HepG2 (cell line): ENCODE measurements at regions not wholly inside any gene's neighbourhood (a gene's known extent, or its start where the extent isn't known, plus 50 kb on each side); places are given as distances from the start of the nearest gene placed in this dataset.

Experiments
- ATAC-seq: fragments of 200-7000 bp; cut with Tn5 transposase; 3 replicates; pipeline ENCODE4 v1.9.1; 2020; ENCODE audit warnings: mild to moderate bottlenecking, moderate library complexity
- BruUV-seq: library from RNA; stranded (reverse); fragments of 400-500 nt; replicated peaks from 2 replicates; lab custom pipeline; 2021; lab: Mats Ljungman, UMichigan
- CTCF ChIA-PET: fragments of 300-600 bp; formaldehyde crosslinking; extraction: SDS; loops from one replicate; lab custom pipeline; 2021; ENCODE audit warnings: low total read pairs, inconsistent platforms, low intra/inter-chr PET ratio; lab: Yijun Ruan, JAX
- POLR2A ChIA-PET: fragments of 350-600 bp; sonication (Branson Sonifier 250); formaldehyde crosslinking; loops from one replicate; lab custom pipeline; 2020; ENCODE audit warnings: antibody characterized with exemption, inconsistent platforms; lab: Yijun Ruan, JAX
- DNase-seq: peaks from one replicate; pipeline ENCODE4 v3.0.0-alpha.2; 2015; ENCODE audit warnings: low spot score
- FAIRE-seq: peaks from 3 replicates; lab custom pipeline; 2011; peaks lifted over from hg19 to GRCh38; lab: Jason Lieb, UNC
- H2AFZ ChIP-seq: one replicate; pipeline ENCODE4 v1.6.1; 2011; ENCODE audit warnings: low read length, inconsistent platforms
- H3K27ac ChIP-seq: fragments of 300-600 bp; 3 replicates; pipeline ENCODE4 v1.8.0; 2011; ENCODE audit warnings: mixed run types, mild to moderate bottlenecking, mixed read lengths, low read length, inconsistent platforms; ENCODE audit not compliant: insufficient read depth; ENCODE audit errors: extremely low read length
- H3K27me3 ChIP-seq, 2 experiments: fragments of 200-600 bp in 1 of 2; 2 replicates in 1 of 2; 3 replicates in 1 of 2; pipeline versions ENCODE4 v1.6.0 to v1.8.0; 2011; ENCODE audit warnings: low read length in 2 of 2, mild to moderate bottlenecking in 2 of 2, moderate library complexity in 2 of 2, inconsistent platforms in 1 of 2; ENCODE audit not compliant: insufficient read depth in 2 of 2, control insufficient read depth in 1 of 2
- H3K36me3 ChIP-seq, 2 experiments: fragments of 200-600 bp in 1 of 2; replicated peaks in 1 of 2; 2 replicates in 1 of 2; 3 replicates in 1 of 2; pipeline versions ENCODE4 v1.5.1 to v1.8.0; 2011; ENCODE audit warnings: low read length in 2 of 2, inconsistent platforms in 1 of 2; ENCODE audit not compliant: insufficient read depth in 2 of 2, control insufficient read depth in 1 of 2
- H3K4me1 ChIP-seq: 2 replicates; pipeline ENCODE4 v1.5.1; 2012; ENCODE audit warnings: low read length, inconsistent platforms; ENCODE audit not compliant: insufficient read depth
- H3K4me2 ChIP-seq: 2 replicates; pipeline ENCODE4 v1.6.0; 2011; ENCODE audit warnings: low read depth, low read length, inconsistent platforms
- H3K4me3 ChIP-seq, 3 experiments: fragments of 200-600 bp in 1 of 3; sonication (generic), shearing (Covaris generic) in 1 of 3; replicated peaks in 1 of 3; 2 replicates each; pipeline ENCODE4 v1.5.1; 2011 to 2016; ENCODE audit warnings: low read length in 3 of 3, inconsistent platforms in 2 of 3, low read depth in 2 of 3, mild to moderate bottlenecking in 2 of 3, control low read depth in 1 of 3, mixed read lengths in 1 of 3; ENCODE audit not compliant: insufficient read depth in 1 of 3
- H3K79me2 ChIP-seq: one replicate; pipeline ENCODE4 v1.6.1; 2011; ENCODE audit warnings: low read length, inconsistent platforms; ENCODE audit not compliant: insufficient read depth
- H3K9ac ChIP-seq: 2 replicates; pipeline ENCODE4 v1.6.0; 2011; ENCODE audit warnings: mild to moderate bottlenecking, low read depth, low read length, inconsistent platforms; ENCODE audit not compliant: insufficient read depth
- H3K9me3 ChIP-seq: 2 replicates; pipeline ENCODE4 v1.5.1; 2012; ENCODE audit warnings: mild to moderate bottlenecking, low read length
- H4K20me1 ChIP-seq: 2 replicates; pipeline ENCODE4 v1.6.0; 2011; ENCODE audit warnings: inconsistent platforms, mild to moderate bottlenecking, low read length, moderate library complexity; ENCODE audit not compliant: insufficient read depth
- BCL6 ChIP-seq: IDR thresholded peaks from 2 replicates; pipeline ENCODE4 v1.6.1; 2016; ENCODE audit warnings: missing genetic modification reagents, missing compliant biosample characterization
- DDIT3 ChIP-seq: sonication (generic); formaldehyde crosslinking; IDR thresholded peaks from 2 replicates; pipeline ENCODE4 v1.4.0; 2020; ENCODE audit warnings: mild to moderate bottlenecking, missing genetic modification reagents
- HMGA1 ChIP-seq: sonication (generic); formaldehyde crosslinking; conservative IDR thresholded peaks from 2 replicates; pipeline ENCODE4 v1.4.0; 2020; ENCODE audit warnings: missing genetic modification reagents
- SALL2 ChIP-seq: sonication (generic); formaldehyde crosslinking; IDR thresholded peaks from 2 replicates; pipeline ENCODE4 v1.8.1; 2023; ENCODE audit warnings: mild to moderate bottlenecking, missing genetic modification reagents, inconsistent platforms
- ZNF101 ChIP-seq: sonication (generic); formaldehyde crosslinking; IDR thresholded peaks from 2 replicates; pipeline ENCODE4 v1.4.0; 2020; ENCODE audit warnings: mild to moderate bottlenecking, low read depth, missing genetic modification reagents, borderline replicate concordance
- ZNF230 ChIP-seq: sonication (generic); formaldehyde crosslinking; IDR thresholded peaks from 2 replicates; pipeline ENCODE4 v1.4.0; 2020; ENCODE audit warnings: mild to moderate bottlenecking, missing genetic modification reagents
- ZNF567 ChIP-seq: sonication (generic); formaldehyde crosslinking; IDR thresholded peaks from 2 replicates; pipeline ENCODE4 v1.8.1; 2023; ENCODE audit warnings: mild to moderate bottlenecking, missing genetic modification reagents, borderline replicate concordance
- ZNF577 ChIP-seq: sonication (generic); formaldehyde crosslinking; IDR thresholded peaks from 2 replicates; pipeline ENCODE4 v1.4.0; 2020; ENCODE audit warnings: mild to moderate bottlenecking, low read depth, missing genetic modification reagents, borderline replicate concordance
- ZNF724P ChIP-seq: sonication (generic); formaldehyde crosslinking; IDR thresholded peaks from 2 replicates; pipeline ENCODE4 v1.8.0; 2022; ENCODE audit warnings: missing genetic modification reagents, borderline replicate concordance
- WGBS: methylation state at CpG from one replicate; pipeline ENCODE4 v1.1.6; 2017; ENCODE audit warnings: low lambda C conversion rate; 5-methylcytosine and 5-hydroxymethylcytosine counted together
- in situ Hi-C: cut with HindIII; loops from 2 replicates; pipeline ENCODE4 v1.10.0; 2017; ENCODE audit warnings: low pct_unique_long_range_greater_than_20kb; ENCODE audit not compliant: extremely low pct_ligation_motif_present
- intact Hi-C: fragments of 100-400 bp; cut with micrococcal nuclease; formaldehyde crosslinking; loops from one replicate; pipeline ENCODE4 v1.10.0; 2022; ENCODE audit not compliant: unreplicated experiment
- TF ChIP-seq, protein P1 (sequence below): sonication (generic); formaldehyde crosslinking; IDR thresholded peaks from 2 replicates; pipeline ENCODE4 v1.4.0; 2020; ENCODE audit warnings: mild to moderate bottlenecking, missing genetic modification reagents
- TF ChIP-seq, protein P2 (sequence below): sonication (generic); formaldehyde crosslinking; IDR thresholded peaks from 2 replicates; pipeline ENCODE4 v1.5.0; 2020; ENCODE audit warnings: missing genetic modification reagents, mild to moderate bottlenecking, borderline replicate concordance

GRCh38 chr5:3031733-3032378 is 280.4 kb upstream of the IRX2 start (continued):
- TF ChIP-seq, protein P1, sequence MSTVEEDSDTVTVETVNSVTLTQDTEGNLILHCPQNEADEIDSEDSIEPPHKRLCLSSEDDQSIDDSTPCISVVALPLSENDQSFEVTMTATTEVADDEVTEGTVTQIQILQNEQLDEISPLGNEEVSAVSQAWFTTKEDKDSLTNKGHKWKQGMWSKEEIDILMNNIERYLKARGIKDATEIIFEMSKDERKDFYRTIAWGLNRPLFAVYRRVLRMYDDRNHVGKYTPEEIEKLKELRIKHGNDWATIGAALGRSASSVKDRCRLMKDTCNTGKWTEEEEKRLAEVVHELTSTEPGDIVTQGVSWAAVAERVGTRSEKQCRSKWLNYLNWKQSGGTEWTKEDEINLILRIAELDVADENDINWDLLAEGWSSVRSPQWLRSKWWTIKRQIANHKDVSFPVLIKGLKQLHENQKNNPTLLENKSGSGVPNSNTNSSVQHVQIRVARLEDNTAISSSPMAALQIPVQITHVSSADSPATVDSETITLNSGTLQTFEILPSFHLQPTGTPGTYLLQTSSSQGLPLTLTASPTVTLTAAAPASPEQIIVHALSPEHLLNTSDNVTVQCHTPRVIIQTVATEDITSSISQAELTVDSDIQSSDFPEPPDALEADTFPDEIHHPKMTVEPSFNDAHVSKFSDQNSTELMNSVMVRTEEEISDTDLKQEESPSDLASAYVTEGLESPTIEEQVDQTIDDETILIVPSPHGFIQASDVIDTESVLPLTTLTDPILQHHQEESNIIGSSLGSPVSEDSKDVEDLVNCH, result no peak
- TF ChIP-seq HMGA1 (CRISPR knock-in tag) (no peak), ZNF577 (CRISPR knock-in tag) (no peak)

DNA sequence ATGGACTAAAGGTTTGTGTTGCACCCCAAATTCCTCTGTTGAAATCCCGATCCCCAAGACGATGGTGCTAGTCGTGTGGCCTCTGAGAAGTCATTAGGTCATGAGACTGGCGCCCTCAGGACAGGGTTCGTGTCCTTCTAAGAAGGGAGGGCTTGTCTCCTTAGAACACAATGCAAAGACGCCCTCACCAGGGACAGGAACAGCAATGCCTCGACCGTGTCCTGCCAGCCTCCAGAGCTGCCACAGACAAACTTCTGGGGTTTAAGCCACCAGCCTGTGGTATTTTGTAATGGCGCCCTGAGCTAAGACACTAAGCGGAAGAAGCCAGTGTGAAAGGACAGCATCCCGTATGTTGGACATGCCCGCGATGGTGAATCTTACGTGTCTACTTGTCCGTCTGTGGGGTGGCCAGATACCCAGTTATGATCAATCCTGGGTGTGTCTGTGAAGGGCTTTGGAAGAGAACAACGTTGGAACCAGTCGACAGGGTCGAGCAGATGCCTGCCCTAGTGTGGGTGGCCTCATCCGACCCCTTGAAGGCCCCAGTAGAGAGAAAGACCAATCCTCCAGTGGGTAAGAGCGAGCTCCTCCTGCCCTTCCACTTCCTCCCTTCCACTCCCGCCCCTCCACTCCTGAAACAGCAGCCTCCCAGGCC is 279.2 kb upstream of the IRX2 start:
- POLR2A ChIA-PET, result no interaction called here

More for the DNA sequence above, 279.2 kb upstream of the IRX2 start:
- in situ Hi-C loops, result no loop called here
- Histone ChIP-seq H3K9ac (no peak overlapping the region), H3K4me3 (no peak overlapping the region), H3K79me2 (no peaks in the 10 kb centered on the region), H3K36me3 (no peaks in the 10 kb centered on the region), H3K27me3 (no peaks in the 10 kb centered on the region; a peak in 1 of 5 replicates), H3K9me3 (no peaks in the 10 kb centered on the region), H3K4me2 (no peak overlapping the region), H3K27ac (no peak overlapping the region), H4K20me1 (no peaks in the 10 kb centered on the region), H2AFZ (no peak overlapping the region), H3K4me1 (no peaks in the 10 kb centered on the region)
- TF ChIP-seq ZNF230 (CRISPR knock-in tag) (no peak), BCL6 (CRISPR knock-in tag) (no peak), DDIT3 (CRISPR knock-in tag) (no peak), ZNF567 (CRISPR knock-in tag) (no peak), ZNF724P (no peak), SALL2 (CRISPR knock-in tag) (no peak), ZNF101 (CRISPR knock-in tag) (no peak)
- TF ChIP-seq, protein P2, sequence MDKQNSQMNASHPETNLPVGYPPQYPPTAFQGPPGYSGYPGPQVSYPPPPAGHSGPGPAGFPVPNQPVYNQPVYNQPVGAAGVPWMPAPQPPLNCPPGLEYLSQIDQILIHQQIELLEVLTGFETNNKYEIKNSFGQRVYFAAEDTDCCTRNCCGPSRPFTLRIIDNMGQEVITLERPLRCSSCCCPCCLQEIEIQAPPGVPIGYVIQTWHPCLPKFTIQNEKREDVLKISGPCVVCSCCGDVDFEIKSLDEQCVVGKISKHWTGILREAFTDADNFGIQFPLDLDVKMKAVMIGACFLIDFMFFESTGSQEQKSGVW, result no peak
- DNase-seq, result no peak
- no TSS peak for BruUV-seq
- intact Hi-C loops, result no loop called here
- WGBS, result 43% methylated on average over 13 of the region's 21 CpGs
- FAIRE-seq, result no peak
- no peak for ATAC-seq
- CTCF ChIA-PET, result no interaction called here
